Aorta (tissue), 5 donors: ENCODE measurements at regions not wholly inside any gene's neighbourhood (a gene's known extent, or its start where the extent isn't known, plus 50 kb on each side); places are given as distances from the start of the nearest gene placed in this dataset.
"Not testable (repeated sequence)": the region's sequence is repeated elsewhere in the genome, so short reads cannot be mapped to it uniquely, and the experiment has no call there.

ENCODE experiments used
- ATAC-seq: fragments of 200-7000 bp; cut with Tn5 transposase; one replicate; pipeline ENCODE4 v1.9.1; 2022; ENCODE audit warnings: moderate library complexity; ENCODE audit not compliant: low FRiP score
- DNase-seq, 2 donors: peaks; one replicate each; pipeline ENCODE4 v3.0.0-alpha.2; 2020
- H3K27ac ChIP-seq, 2 donors: one replicate each; pipeline ENCODE4 v1.5.1; 2013; ENCODE audit warnings: low read length in 2 of 2, mild to moderate bottlenecking in 2 of 2, moderate library complexity in 2 of 2, control low read depth in 1 of 2, inconsistent platforms in 1 of 2, low read depth in 1 of 2
- H3K27me3 ChIP-seq, 2 donors: one replicate each; pipeline ENCODE4 v1.6.1; 2013; ENCODE audit warnings: control low read depth in 1 of 2, low read length in 1 of 2, mild to moderate bottlenecking in 1 of 2, moderate library complexity in 1 of 2; ENCODE audit not compliant: insufficient read depth in 2 of 2, control insufficient read depth in 1 of 2
- H3K36me3 ChIP-seq, 2 donors: one replicate each; pipeline ENCODE4 v1.6.1; 2013; ENCODE audit warnings: control low read depth in 1 of 2, low read length in 1 of 2, mild to moderate bottlenecking in 1 of 2; ENCODE audit not compliant: insufficient read depth in 2 of 2, control insufficient read depth in 1 of 2
- H3K4me1 ChIP-seq, 2 donors: one replicate each; pipeline ENCODE4 v1.6.1; 2013; ENCODE audit warnings: low read length in 2 of 2, control low read depth in 1 of 2, mild to moderate bottlenecking in 1 of 2, moderate library complexity in 1 of 2; ENCODE audit not compliant: insufficient read depth in 2 of 2, control insufficient read depth in 1 of 2
- H3K4me3 ChIP-seq, 2 donors: one replicate each; pipeline ENCODE4 v1.5.1; 2013; ENCODE audit warnings: low read length in 2 of 2, control low read depth in 1 of 2, mild to moderate bottlenecking in 1 of 2
- H3K9me3 ChIP-seq: one replicate; pipeline ENCODE4 v1.6.1; 2013; ENCODE audit warnings: mild to moderate bottlenecking, low read length; ENCODE audit not compliant: control insufficient read depth
- WGBS, 2 donors: extraction: QIAGEN DNeasy Blood & Tissue Kit; methylation state at CpG; one replicate each; pipeline ENCODE4 v1.1.7; 2013; 5-methylcytosine and 5-hydroxymethylcytosine counted together
- intact Hi-C, 2 donors: fragments of 100-400 bp; cut with DNase I; formaldehyde crosslinking; loops; one replicate each; pipeline versions ENCODE4 v1.14.2 to v1.15.0; 2022
- donor health status: healthy with polysubstance abuse.
- donor health status: Bipolar disorder and iron deficiency.
- donor health status: DM: no; HTN: no; CAD: no.
- donor health status: DM: no; HTN: no; CAD: no.
- donor health status: DM: yes; HTN: yes; CAD: no.

DNA sequence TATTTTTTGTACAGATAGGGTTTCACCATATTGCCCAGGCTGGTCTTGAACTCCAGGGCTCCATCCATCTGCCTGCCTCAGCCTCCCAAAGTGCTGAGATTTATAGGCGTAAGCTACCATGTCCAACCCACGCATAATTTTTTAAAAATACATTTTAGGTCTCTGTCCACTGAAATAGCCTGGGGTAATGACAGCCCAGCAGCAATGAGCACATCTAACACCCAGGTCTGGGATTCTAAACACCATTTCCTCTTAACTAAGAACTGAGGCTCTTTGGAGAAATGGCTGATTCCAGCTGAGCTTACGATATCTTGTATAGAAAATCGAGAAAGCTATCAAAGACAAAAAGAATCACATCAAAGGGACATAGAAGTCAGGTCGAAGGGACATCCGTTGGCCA, 245.3 kb downstream of the PARN start:
- Histone ChIP-seq H3K27me3 (no peaks in the 10 kb centered on the region), H3K9me3 (no peaks in the 10 kb centered on the region), H3K27ac (no peak overlapping the region), H3K4me1 (no peaks in the 10 kb centered on the region), H3K36me3 (no peaks in the 10 kb centered on the region), H3K4me3 (no peak overlapping the region)
- ATAC-seq (no peak), DNase-seq (no peak)
- intact Hi-C loops, result no loop called here
- WGBS, 2 donors, result 88 to 96% methylated on average over 6 of the region's 6 CpGs

DNA sequence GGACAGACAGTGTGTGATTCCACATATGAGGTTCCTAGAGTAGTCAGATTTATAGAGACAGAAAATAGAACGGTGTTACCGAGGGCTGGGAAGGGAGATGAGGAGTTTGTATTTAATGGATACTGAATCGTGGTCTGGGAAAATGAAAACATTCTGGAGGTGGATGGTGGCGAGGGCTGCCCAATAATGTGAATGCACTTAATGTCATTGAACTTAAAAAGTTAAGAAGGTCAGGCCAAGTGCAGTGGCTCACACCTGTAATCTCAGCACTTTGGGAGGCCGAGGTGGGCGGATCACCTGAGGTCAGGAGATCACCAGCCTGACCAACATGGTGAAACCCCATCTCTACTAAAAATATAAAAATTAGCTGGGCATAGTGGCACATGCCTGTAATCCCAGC, 246.2 kb downstream of the PARN start:
- H3K4me3 ChIP-seq, H3K27ac ChIP-seq, ATAC-seq, H3K9me3 ChIP-seq, H3K4me1 ChIP-seq, H3K36me3 ChIP-seq, DNase-seq, intact Hi-C loops, H3K27me3 ChIP-seq: not testable (repeated sequence)
- 92 to 95% methylated on average over 6 of the region's 6 CpGs for WGBS, 2 donors

DNA sequence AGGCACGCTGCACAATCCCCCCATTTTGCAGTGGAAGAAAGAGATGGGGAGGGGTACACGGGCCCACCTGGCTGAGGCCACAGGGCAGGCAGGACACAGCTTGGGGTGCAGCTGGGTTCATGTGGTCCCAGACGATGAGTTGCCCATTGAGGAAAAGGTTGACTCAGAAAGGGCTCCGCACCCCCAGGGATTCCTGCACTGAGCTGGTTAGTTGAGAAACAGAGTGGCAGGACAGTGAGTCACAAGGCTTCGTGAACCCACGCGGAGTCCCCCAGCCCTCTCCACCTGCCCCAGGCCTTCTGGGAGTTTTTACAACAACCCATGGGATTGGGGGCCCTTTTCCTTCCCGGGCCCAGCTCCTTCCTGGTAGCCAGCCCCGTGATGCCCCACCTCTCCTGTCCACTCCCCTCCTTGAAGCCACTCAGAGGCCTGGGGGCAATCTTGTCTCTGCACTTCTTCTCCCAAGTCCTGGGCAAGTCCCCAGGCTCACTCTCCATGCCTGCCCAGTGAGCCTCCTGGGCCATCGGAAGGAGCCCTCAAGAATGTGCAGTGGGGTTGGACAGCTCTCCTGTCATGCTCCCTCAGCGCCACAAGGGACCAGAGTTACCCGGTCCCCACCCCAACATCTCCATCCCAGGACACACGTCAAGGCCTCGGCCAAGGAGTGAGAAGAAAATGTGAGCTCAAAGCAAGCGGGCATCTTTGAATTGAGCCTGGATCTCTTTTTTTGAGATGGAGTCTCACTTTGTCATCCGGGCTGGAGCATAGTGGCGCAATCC, 251.2 kb downstream of the PARN start:
- intact Hi-C loops, result no loop called here
- H3K4me1 ChIP-seq, result no peaks in the 10 kb centered on the region
- no peak for ATAC-seq

DNA sequence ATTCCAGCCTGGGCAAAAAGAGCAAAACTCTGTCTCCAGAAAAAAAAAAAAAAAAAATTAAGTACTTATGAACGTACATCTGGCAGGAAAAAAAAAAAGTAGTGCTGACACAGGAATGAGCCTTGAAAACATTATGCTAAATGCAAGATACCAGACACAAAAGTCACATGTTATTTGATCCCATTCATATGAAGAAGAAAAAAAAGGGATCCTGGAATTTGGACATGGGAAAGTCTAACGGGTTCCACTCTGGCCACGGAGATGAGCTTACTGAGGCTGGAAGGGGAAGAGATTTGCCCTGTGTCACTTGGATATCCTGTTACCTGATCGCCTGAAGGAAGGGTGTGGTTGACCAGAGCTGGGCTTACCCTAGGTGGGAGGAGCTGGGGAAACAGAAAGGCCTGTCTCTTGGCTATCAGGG, 251.9 kb downstream of the PARN start:
- H3K27ac ChIP-seq, result no peak overlapping the region
- WGBS, 2 donors, result 50 to 56% methylated on average over 4 of the region's 4 CpGs
- intact Hi-C loops, result no loop called here
- ATAC-seq (no peak), DNase-seq (no peak)
- H3K27me3 ChIP-seq, result no peaks in the 10 kb centered on the region
- no peaks in the 10 kb centered on the region for H3K9me3 ChIP-seq
- no peaks in the 10 kb centered on the region for H3K36me3 ChIP-seq
- no peak overlapping the region for H3K4me3 ChIP-seq
- H3K4me1 ChIP-seq, result no peaks in the 10 kb centered on the region

More for the DNA sequence above, 251.2 kb downstream of the PARN start:
- DNase-seq, result no peak
- no peak overlapping the region for H3K4me3 ChIP-seq
- 94% methylated on average over 17 of the region's 17 CpGs for WGBS, 2 donors
- no peak overlapping the region for H3K27ac ChIP-seq
- H3K36me3 ChIP-seq, result no peaks in the 10 kb centered on the region
- no peaks in the 10 kb centered on the region for H3K27me3 ChIP-seq
- H3K9me3 ChIP-seq, result no peaks in the 10 kb centered on the region

DNA sequence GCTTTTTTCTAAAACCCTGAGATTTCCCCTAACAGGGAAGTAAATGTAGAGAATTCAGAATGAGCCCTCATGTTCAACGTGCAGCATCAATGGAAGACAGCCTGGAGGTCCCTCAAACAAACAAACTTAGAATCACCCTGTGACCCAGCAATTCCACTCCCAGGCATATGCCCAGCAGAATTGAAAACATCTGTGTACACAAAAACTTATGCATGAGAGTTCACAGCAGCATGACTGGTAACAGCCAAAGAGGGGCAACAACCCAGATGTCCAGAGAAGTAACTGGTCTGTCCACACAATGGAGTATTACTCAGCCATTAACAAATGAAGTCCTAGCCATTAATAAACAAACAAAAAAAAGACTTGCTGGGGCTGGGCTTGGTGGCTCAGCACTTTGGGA, 252.7 kb downstream of the PARN start:
- H3K9me3 ChIP-seq, result no peaks in the 10 kb centered on the region

DNA sequence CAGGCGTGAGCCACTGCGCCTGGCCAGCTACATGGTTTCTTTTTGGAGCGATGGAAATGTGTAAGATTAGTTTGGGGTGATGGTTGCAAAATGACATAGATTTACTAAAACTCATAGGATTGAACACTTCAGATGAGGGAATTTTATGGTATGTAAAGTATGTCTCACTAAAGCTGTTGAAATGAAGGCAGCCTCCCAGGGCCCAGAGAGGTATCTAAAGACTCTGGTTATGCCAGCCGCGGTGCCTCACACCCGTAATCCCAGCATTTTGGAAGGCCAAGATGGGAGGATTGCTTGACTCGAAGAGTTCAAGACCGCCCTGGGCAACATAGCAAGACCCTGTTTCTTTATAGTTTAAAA, 254.9 kb downstream of the PARN start:
- Histone ChIP-seq H3K4me1 (no peaks in the 10 kb centered on the region), H3K36me3 (no peaks in the 10 kb centered on the region), H3K27ac (no peak overlapping the region), H3K27me3 (no peaks in the 10 kb centered on the region), H3K9me3 (no peaks in the 10 kb centered on the region), H3K4me3 (no peak overlapping the region)
- intact Hi-C loops, result no loop called here
- WGBS, 2 donors, result 94 to 95% methylated on average over 8 of the region's 8 CpGs
- DNase-seq, result no peak
- no peak for ATAC-seq

More for the DNA sequence above, 252.7 kb downstream of the PARN start:
- ATAC-seq (no peak), DNase-seq (no peak)
- Histone ChIP-seq H3K4me1 (no peaks in the 10 kb centered on the region), H3K27ac (no peak overlapping the region), H3K4me3 (no peak overlapping the region), H3K36me3 (no peaks in the 10 kb centered on the region), H3K27me3 (no peaks in the 10 kb centered on the region)
- intact Hi-C loops, result no loop called here
- 44 to 67% methylated on average over 1 of the region's 1 CpG for WGBS, 2 donors

- no peaks in the 10 kb centered on the region for H3K27me3 ChIP-seq
- intact Hi-C loops, result no loop called here
- H3K9me3 ChIP-seq, result no peaks in the 10 kb centered on the region
- no peak for ATAC-seq
- H3K4me1 ChIP-seq, result no peaks in the 10 kb centered on the region
- WGBS, 2 donors, result 90 to 91% methylated on average over 11 of the region's 11 CpGs
- H3K27ac ChIP-seq, result no peak overlapping the region
- H3K4me3 ChIP-seq, result no peak overlapping the region
- DNase-seq, result no peak
- H3K36me3 ChIP-seq, result no peaks in the 10 kb centered on the region
These were observed 255.5 kb downstream of the PARN start for GRCh38 chr16:14374451-14375131.

DNA sequence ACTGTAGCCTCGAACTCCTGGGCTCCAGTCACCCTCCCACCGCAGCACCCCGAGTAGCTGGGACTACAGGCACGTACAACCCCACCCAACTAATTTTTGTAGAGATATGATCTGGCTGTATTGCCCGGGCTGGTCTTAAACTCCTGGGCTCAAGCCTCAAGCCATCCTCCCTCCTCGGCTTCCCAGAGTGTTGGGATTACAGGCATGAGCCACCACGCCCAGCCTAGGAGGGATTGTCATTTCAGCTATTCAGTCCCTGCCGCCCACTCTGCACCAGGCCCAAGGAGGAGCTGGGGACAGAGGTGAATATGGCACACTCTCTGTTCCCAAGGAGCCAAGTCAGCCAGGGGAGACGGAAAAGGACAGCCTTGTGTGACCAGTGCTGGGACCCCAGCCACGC, 256.2 kb downstream of the PARN start:
- no peaks in the 10 kb centered on the region for H3K9me3 ChIP-seq
- no peak overlapping the region for H3K27ac ChIP-seq
- WGBS, 2 donors, result 92 to 93% methylated on average over 10 of the region's 10 CpGs
- no peaks in the 10 kb centered on the region for H3K27me3 ChIP-seq
- ATAC-seq (no peak), DNase-seq (no peak)
- no peaks in the 10 kb centered on the region for H3K4me1 ChIP-seq
- H3K36me3 ChIP-seq, result no peaks in the 10 kb centered on the region
- intact Hi-C loops, result no loop called here
- no peak overlapping the region for H3K4me3 ChIP-seq

DNA sequence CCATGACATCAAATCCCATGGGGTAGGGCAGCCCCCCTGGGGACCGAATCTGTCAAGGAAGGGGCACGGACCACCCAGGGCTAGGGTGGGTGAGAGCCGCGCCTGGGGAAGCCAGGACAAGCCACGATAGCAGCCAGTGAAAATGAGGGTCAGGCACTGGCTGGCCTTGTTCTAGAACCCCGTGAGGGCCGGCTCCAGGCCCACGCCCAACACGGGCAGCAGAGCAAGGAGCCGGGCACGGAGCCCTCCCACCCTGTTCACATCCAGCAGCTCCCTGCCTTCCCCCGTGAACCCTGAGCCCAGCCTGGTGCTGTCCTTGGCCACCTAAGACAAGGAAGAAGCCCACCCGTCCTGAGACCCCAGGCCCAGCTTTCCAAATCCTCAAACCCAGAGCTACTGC, 256.7 kb downstream of the PARN start:
- Histone ChIP-seq H3K27ac (no peak overlapping the region), H3K36me3 (no peaks in the 10 kb centered on the region), H3K9me3 (no peaks in the 10 kb centered on the region), H3K4me3 (no peak overlapping the region), H3K4me1 (no peaks in the 10 kb centered on the region), H3K27me3 (no peaks in the 10 kb centered on the region)
- intact Hi-C loops, result no loop called here
- no peak for ATAC-seq
- 94 to 96% methylated on average over 13 of the region's 13 CpGs for WGBS, 2 donors
- DNase-seq, result no peak
